ENCODE measurements at regions not wholly inside any gene's neighbourhood (a gene's known extent, or its start where the extent isn't known, plus 50 kb on each side); places are given as distances from the start of the nearest gene placed in this dataset.

GRCh38 chr5:171604195-171604594 lies 181.4 kb upstream of the SMIM23 start:
- DNase-seq: no peak

GRCh38 chr5:171606414-171607024 lies 179.1 kb upstream of the SMIM23 start:
- DNase-seq: peak; percentile 25

- DNase-seq: no peak
Observed at GRCh38 chr5:171607863-171608262, 177.8 kb upstream of the SMIM23 start.

GRCh38 chr5:171609806-171610452 lies 175.7 kb upstream of the SMIM23 start:
- no peak for DNase-seq

GRCh38 chr5:171610686-171611085 lies 174.9 kb upstream of the SMIM23 start:
- no peak for DNase-seq

- DNase-seq: no peak
Observed at GRCh38 chr5:171612749-171613148, 172.9 kb upstream of the SMIM23 start.

GRCh38 chr5:171614511-171614910 lies 171.1 kb upstream of the SMIM23 start:
- no peak for DNase-seq

GRCh38 chr5:171614971-171615653 lies 170.5 kb upstream of the SMIM23 start:
- DNase-seq: no peak

- DNase-seq: no peak
Observed at GRCh38 chr5:171615705-171616640, 169.6 kb upstream of the SMIM23 start.

- DNase-seq: no peak
Observed at GRCh38 chr5:171617266-171617665, 168.4 kb upstream of the SMIM23 start.

- DNase-seq: no peak
Observed at GRCh38 chr5:171617817-171618591, 167.6 kb upstream of the SMIM23 start.

- DNase-seq: no peak
Observed at GRCh38 chr5:171619196-171619595, 166.4 kb upstream of the SMIM23 start.

- DNase-seq: no peak
Observed at GRCh38 chr5:171619744-171620143, 165.9 kb upstream of the SMIM23 start.

GRCh38 chr5:171622010-171622409 lies 163.6 kb upstream of the SMIM23 start:
- DNase-seq: no peak

GRCh38 chr5:171623107-171623506 lies 162.5 kb upstream of the SMIM23 start:
- no peak for DNase-seq

GRCh38 chr5:171623551-171624097 lies 162.0 kb upstream of the SMIM23 start:
- DNase-seq: no peak

- no peak for DNase-seq
Observed at GRCh38 chr5:171624396-171624795, 161.2 kb upstream of the SMIM23 start.

GRCh38 chr5:171625646-171626045 lies 160.0 kb upstream of the SMIM23 start:
- DNase-seq: no peak

- no peak for DNase-seq
Observed at GRCh38 chr5:171627936-171628632, 157.5 kb upstream of the SMIM23 start.

- no peak for DNase-seq
Observed at GRCh38 chr5:171628633-171628974, 157.0 kb upstream of the SMIM23 start.

GRCh38 chr5:171629221-171629620 lies 156.4 kb upstream of the SMIM23 start:
- DNase-seq: no peak
